Pancreas (tissue), 10 donors: ENCODE measurements at regions not wholly inside any gene's neighbourhood (a gene's known extent, or its start where the extent isn't known, plus 50 kb on each side); places are given as distances from the start of the nearest gene placed in this dataset.

ENCODE experiments used
- ATAC-seq, 4 donors: fragments of 200-7000 bp; cut with Tn5 transposase; one replicate each; pipeline versions ENCODE4 v1.8.0 to v1.9.1; 2020; ENCODE audit warnings: mild to moderate bottlenecking in 4 of 4, moderate library complexity in 4 of 4
- DNase-seq, 6 donors: peaks; one replicate each; pipeline ENCODE4 v3.0.0-alpha.2; 2020
- FAIRE-seq: peaks from 2 replicates; lab custom pipeline; 2012; peaks lifted over from hg19 to GRCh38; lab: Jason Lieb, UNC
- H3K27ac ChIP-seq, 4 donors: fragments of 200-600 bp; sonication (generic); 1 replicate in 3 of 4; 2 replicates in 1 of 4; pipeline versions ENCODE4 v1.5.0 to v1.8.0; 2020
- H3K27me3 ChIP-seq, 4 donors: fragments of 200-600 bp; one replicate each; pipeline ENCODE4 v1.8.0; 2021
- H3K36me3 ChIP-seq, 3 donors: fragments of 200-600 bp; sonication (generic) in 1 of 3; one replicate each; pipeline versions ENCODE4 v1.5.0 to v1.8.0; 2020 to 2021
- H3K4me1 ChIP-seq, 3 donors: fragments of 200-600 bp; one replicate each; pipeline ENCODE4 v1.8.0; 2021
- H3K4me3 ChIP-seq, 4 donors: fragments of 200-600 bp; sonication (generic) in 2 of 4; one replicate each; pipeline versions ENCODE4 v1.5.0 to v1.8.0; 2020 to 2021
- H3K9me3 ChIP-seq, 4 donors: fragments of 200-600 bp; one replicate each; pipeline ENCODE4 v1.8.0; 2021
- CTCF ChIP-seq, 4 donors: fragments of 200-600 bp; sonication (generic) in 3 of 4; IDR thresholded peaks; one replicate each; pipeline versions ENCODE4 v1.5.0 to v1.8.0; 2021; ENCODE audit warnings: antibody characterized with exemption in 4 of 4
- WGBS, 2 donors: extraction: QIAGEN DNeasy Blood & Tissue Kit; methylation state at CpG; one replicate each; pipeline ENCODE4 v1.1.7; 2013; 5-methylcytosine and 5-hydroxymethylcytosine counted together
- intact Hi-C, 3 donors: fragments of 100-400 bp; cut with DNase I; formaldehyde crosslinking; loops; one replicate each; pipeline versions ENCODE4 v1.11.1 to v1.14.2; 2022
- donor health status: healthy with polysubstance abuse.
- donor health status: DM: no; HTN: no; CAD: no; lungs with moderate emphysema.
- donor health status: DM: no; HTN: no; CAD: no.
- donor health status: control.
- donor health status: control.
- donor health status: Bipolar disorder and iron deficiency.
- donor health status: DM: yes; HTN: yes; CAD: no.
- donor health status: DM: no; HTN: no; CAD: no.
- donor health status: DM: no; HTN: no; CAD: no.
- donor health status: DM: yes; HTN: yes; CAD: no.

- FAIRE-seq (no peak), DNase-seq (peak; percentile 68 to 89 (median 86)), ATAC-seq (peak; percentile 87 to 94 (median 92))
- H3K36me3 ChIP-seq = no peaks in the 10 kb centered on the region
- H3K27ac ChIP-seq = peak overlapping the region in 2 of 4 donors; percentile 50 to 56
- WGBS, 2 donors = 12 to 13% methylated on average over 2 of the region's 2 CpGs
- no peaks in the 10 kb centered on the region for H3K9me3 ChIP-seq
- TF ChIP-seq CTCF (IDR thresholded peaks at IDR 0.05) = no peak
- no peaks in the 10 kb centered on the region for H3K27me3 ChIP-seq
- H3K4me3 ChIP-seq = no peak overlapping the region
- peaks cover 0 to 15% (median 13%) of the 10 kb centered on the region in 3 donors for H3K4me1 ChIP-seq
- intact Hi-C loops = loop anchor here in 1 of 3 donors (10.0 kb wide), 1 partner anchor 221 kb away; no protein-coding TSS in a partner anchor
These were observed 1318.9 kb downstream of the AACS start for GRCh38 chr12:126384026-126384564.

DNA sequence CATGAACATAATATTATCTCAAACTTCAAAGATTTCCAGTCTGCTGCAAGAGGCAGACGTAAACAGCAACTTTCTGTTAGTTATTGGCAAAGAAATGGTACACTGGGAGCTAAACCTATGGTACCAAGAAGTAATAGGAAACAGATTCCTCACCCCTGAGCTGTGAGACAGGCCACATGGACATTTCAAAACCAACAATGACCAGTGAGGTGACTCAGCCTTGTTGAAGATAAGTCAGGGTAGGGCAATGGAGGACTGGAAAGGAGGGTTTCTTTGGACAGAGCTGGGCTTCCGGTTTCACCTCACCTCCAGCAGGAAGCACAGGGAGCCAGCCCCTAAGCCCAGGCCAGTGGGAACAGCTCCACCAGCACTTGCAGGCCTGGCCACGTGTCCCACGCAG is 1320.5 kb downstream of the AACS start:
- TF ChIP-seq CTCF (IDR thresholded peaks at IDR 0.05) = no peak
- DNase-seq = peak in 4 of 6 donors; percentile 9 to 32 (median 31)
- peaks cover 0 to 15% (median 13%) of the 10 kb centered on the region in 3 donors for H3K4me1 ChIP-seq
- intact Hi-C loops = loop anchor here in 1 of 3 donors (10.0 kb wide), 1 partner anchor 219 kb away; no protein-coding TSS in a partner anchor
- no peaks in the 10 kb centered on the region for H3K9me3 ChIP-seq
- 71 to 74% methylated on average over 4 of the region's 4 CpGs for WGBS, 2 donors
- FAIRE-seq = no peak
- no peak overlapping the region for H3K4me3 ChIP-seq
- peak; percentile 63 to 72 (median 70) for ATAC-seq
- no peaks in the 10 kb centered on the region for H3K27me3 ChIP-seq
- no peak overlapping the region for H3K27ac ChIP-seq
- no peaks in the 10 kb centered on the region for H3K36me3 ChIP-seq

GRCh38 chr12:126389220-126389841 is 1324.1 kb downstream of the AACS start:
- H3K9me3 ChIP-seq = no peaks in the 10 kb centered on the region
- DNase-seq = no peak
- peaks cover 0 to 12% (median 11%) of the 10 kb centered on the region in 3 donors for H3K4me1 ChIP-seq
- TF ChIP-seq CTCF (IDR thresholded peaks at IDR 0.05) = no peak
- FAIRE-seq = no peak
- 56 to 60% methylated on average over 9 of the region's 9 CpGs for WGBS, 2 donors
- intact Hi-C loops = loop anchor here in 1 of 3 donors (10.0 kb wide), 1 partner anchor 215 kb away; no protein-coding TSS in a partner anchor
- H3K27ac ChIP-seq = no peak overlapping the region
- H3K27me3 ChIP-seq = no peaks in the 10 kb centered on the region
- no peaks in the 10 kb centered on the region for H3K36me3 ChIP-seq
- no peak overlapping the region for H3K4me3 ChIP-seq
- no peak for ATAC-seq

GRCh38 chr12:126389961-126390360 is 1324.7 kb downstream of the AACS start:
- no peak for TF ChIP-seq CTCF (IDR thresholded peaks at IDR 0.05)
- no peak overlapping the region for H3K4me3 ChIP-seq
- no peaks in the 10 kb centered on the region for H3K9me3 ChIP-seq
- no peak for ATAC-seq
- H3K27ac ChIP-seq = no peak overlapping the region
- intact Hi-C loops = loop anchor here in 1 of 3 donors (10.0 kb wide), 1 partner anchor 215 kb away; no protein-coding TSS in a partner anchor
- DNase-seq = no peak
- 83 to 86% methylated on average over 5 of the region's 5 CpGs for WGBS, 2 donors
- H3K36me3 ChIP-seq = no peaks in the 10 kb centered on the region
- no peaks in the 10 kb centered on the region for H3K27me3 ChIP-seq
- FAIRE-seq = no peak
- peaks cover 0 to 6% (median 5%) of the 10 kb centered on the region in 3 donors for H3K4me1 ChIP-seq
